ENCODE measurements at regions not wholly inside any gene's neighbourhood (a gene's known extent, or its start where the extent isn't known, plus 50 kb on each side); places are given as distances from the start of the nearest gene placed in this dataset.

GRCh38 chr17:31740611-31741082 is 118.4 kb downstream of the COPRS start:
- Histone ChIP-seq H3K4me1 (ENCODE audit: insufficient read depth, low read length, poor library complexity, severe bottlenecking) (peaks cover 14% of the 10 kb centered on the region), H3K4me2 (ENCODE audit: low read depth, low read length, poor library complexity, severe bottlenecking) (no peak overlapping the region), H2AFZ (ENCODE audit: low read length) (no peak overlapping the region)

DNA sequence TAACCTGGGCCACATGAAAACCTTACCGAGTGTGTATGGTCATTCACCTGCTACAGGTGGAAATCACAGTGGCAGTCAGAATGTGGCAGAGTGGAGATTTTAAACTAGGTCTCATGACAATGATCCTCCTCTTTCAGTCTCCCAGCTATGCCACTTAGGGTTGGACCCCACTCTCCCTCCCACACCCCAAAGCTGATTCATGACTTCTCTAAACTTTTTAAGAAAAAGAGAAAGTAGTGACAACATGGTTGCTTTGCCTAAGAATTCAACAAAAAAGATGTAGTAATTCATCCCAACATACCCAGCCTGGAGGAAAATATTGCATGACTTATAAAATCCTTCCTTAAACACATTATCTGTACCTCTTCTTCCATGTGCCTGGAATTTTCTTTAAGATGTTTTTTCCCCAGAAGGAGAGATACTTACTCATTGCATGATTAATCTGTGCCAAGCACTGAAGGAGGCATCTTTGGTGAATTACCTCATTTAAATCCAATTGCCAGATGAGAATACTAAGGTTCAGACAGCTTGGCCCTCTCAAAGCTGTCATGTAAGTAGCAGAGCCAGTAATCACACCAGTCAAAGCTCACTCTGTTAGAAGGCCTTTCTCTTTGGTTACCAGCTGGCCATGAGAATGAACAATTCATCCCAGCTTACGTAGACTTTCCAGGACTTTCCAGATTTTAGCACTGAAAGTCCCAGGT is 119.9 kb downstream of the COPRS start:
- H3K4me1 ChIP-seq (ENCODE audit: insufficient read depth, low read length, poor library complexity, severe bottlenecking), result peaks cover 6% of the 10 kb centered on the region
- no peaks in the 10 kb centered on the region for H4K20me1 ChIP-seq (ENCODE audit: insufficient read depth, low read length, poor library complexity, severe bottlenecking)
- H3F3A ChIP-seq (ENCODE audit: low read depth), result no peaks in the 10 kb centered on the region
- no peak overlapping the region for H3K4me2 ChIP-seq (ENCODE audit: low read depth, low read length, poor library complexity, severe bottlenecking)
- H2AFZ ChIP-seq (ENCODE audit: low read length), result no peak overlapping the region
- H3K9me3 ChIP-seq (ENCODE audit: insufficient read depth, low read depth, low read length), result no peaks in the 10 kb centered on the region
- no peaks in the 10 kb centered on the region for H3K79me2 ChIP-seq (ENCODE audit: insufficient read depth, low read length)
- H3K9ac ChIP-seq (ENCODE audit: low read depth, low read length, poor library complexity, severe bottlenecking), result no peak overlapping the region
- H3K4me3 ChIP-seq (ENCODE audit: low read length, poor library complexity, severe bottlenecking), result no peak overlapping the region
- no peaks in the 10 kb centered on the region for H3K36me3 ChIP-seq (ENCODE audit: insufficient read depth, low read length)
- TF ChIP-seq CTCF (conservative IDR thresholded peaks at IDR 0.05; ENCODE audit: low read length) (no peak), EZH2phosphoT487 (IDR thresholded peaks at IDR 0.05; ENCODE audit: borderline replicate concordance) (no peak)
- H3K27me3 ChIP-seq (ENCODE audit: insufficient read depth, low read length, poor library complexity, severe bottlenecking), result no peaks in the 10 kb centered on the region
- H3K9me2 ChIP-seq (replicated peaks; ENCODE audit: low read depth, low read length), result no peaks in the 10 kb centered on the region

More at GRCh38 chr17:31740611-31741082, 118.4 kb downstream of the COPRS start:
- Histone ChIP-seq H3K79me2 (ENCODE audit: insufficient read depth, low read length) (no peaks in the 10 kb centered on the region), H3K9ac (ENCODE audit: low read depth, low read length, poor library complexity, severe bottlenecking) (no peak overlapping the region), H3K9me3 (ENCODE audit: insufficient read depth, low read depth, low read length) (no peaks in the 10 kb centered on the region), H3K36me3 (ENCODE audit: insufficient read depth, low read length) (no peaks in the 10 kb centered on the region), H3K9me2 (replicated peaks; ENCODE audit: low read depth, low read length) (no peaks in the 10 kb centered on the region), H3K27me3 (ENCODE audit: insufficient read depth, low read length, poor library complexity, severe bottlenecking) (no peaks in the 10 kb centered on the region), H3F3A (ENCODE audit: low read depth) (no peaks in the 10 kb centered on the region), H3K4me3 (ENCODE audit: low read length, poor library complexity, severe bottlenecking) (no peak overlapping the region), H4K20me1 (ENCODE audit: insufficient read depth, low read length, poor library complexity, severe bottlenecking) (no peaks in the 10 kb centered on the region)
- TF ChIP-seq EZH2phosphoT487 (IDR thresholded peaks at IDR 0.05; ENCODE audit: borderline replicate concordance) (no peak), CTCF (conservative IDR thresholded peaks at IDR 0.05; ENCODE audit: low read length) (no peak)

DNA sequence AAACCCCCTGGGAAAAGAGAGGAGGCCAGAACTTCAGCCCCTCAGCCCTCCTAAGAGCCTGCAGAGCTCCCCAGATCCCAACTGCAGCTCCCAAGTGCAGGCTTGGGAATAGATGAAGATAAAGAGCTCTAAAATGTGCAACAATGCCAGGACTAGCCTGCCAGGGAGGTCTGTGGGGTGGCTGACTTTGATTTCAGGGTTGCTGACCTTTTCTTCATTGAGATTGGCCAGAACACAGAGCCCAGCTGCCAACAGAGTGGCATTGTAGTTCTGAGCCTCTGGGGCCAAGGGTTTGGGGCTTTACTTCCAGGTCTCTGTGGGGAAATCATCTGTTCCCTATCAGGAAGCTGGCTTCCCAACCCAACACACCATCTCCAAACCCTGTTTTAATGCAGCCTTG is 120.6 kb downstream of the COPRS start:
- Histone ChIP-seq H3K79me2 (ENCODE audit: insufficient read depth, low read length) (no peaks in the 10 kb centered on the region), H3F3A (ENCODE audit: low read depth) (no peaks in the 10 kb centered on the region), H3K9ac (ENCODE audit: low read depth, low read length, poor library complexity, severe bottlenecking) (no peak overlapping the region), H3K9me2 (replicated peaks; ENCODE audit: low read depth, low read length) (no peaks in the 10 kb centered on the region), H3K4me1 (ENCODE audit: insufficient read depth, low read length, poor library complexity, severe bottlenecking) (no peaks in the 10 kb centered on the region), H3K4me3 (ENCODE audit: low read length, poor library complexity, severe bottlenecking) (no peak overlapping the region), H3K9me3 (ENCODE audit: insufficient read depth, low read depth, low read length) (no peaks in the 10 kb centered on the region), H3K27me3 (ENCODE audit: insufficient read depth, low read length, poor library complexity, severe bottlenecking) (no peaks in the 10 kb centered on the region), H3K4me2 (ENCODE audit: low read depth, low read length, poor library complexity, severe bottlenecking) (no peak overlapping the region), H3K36me3 (ENCODE audit: insufficient read depth, low read length) (no peaks in the 10 kb centered on the region), H2AFZ (ENCODE audit: low read length) (no peak overlapping the region), H4K20me1 (ENCODE audit: insufficient read depth, low read length, poor library complexity, severe bottlenecking) (no peaks in the 10 kb centered on the region)
- no peak for TF ChIP-seq CTCF (conservative IDR thresholded peaks at IDR 0.05; ENCODE audit: low read length)

Data from Loucy (cell line).